Activated naive CD4-positive, alpha-beta T cell treated with anti-CD3 and anti-CD28 coated beads, Interleukin-2, amount 50 U/mL, for 16 hours (primary cell): ENCODE measurements at regions not wholly inside any gene's neighbourhood (a gene's known extent, or its start where the extent isn't known, plus 50 kb on each side); places are given as distances from the start of the nearest gene placed in this dataset.
"Not testable (repeated sequence)": the region's sequence is repeated elsewhere in the genome, so short reads cannot be mapped to it uniquely, and the experiment has no call there.

ENCODE experiments used
- DNase-seq: peaks from one replicate; pipeline ENCODE4 v3.0.0-alpha.2; 2020

- no peak for DNase-seq
These were observed 73.8 kb upstream of the EPCAM start for GRCh38 chr2:47295131-47295980.

GRCh38 chr2:47293976-47294375, 75.1 kb upstream of the EPCAM start:
- DNase-seq: no peak

DNA sequence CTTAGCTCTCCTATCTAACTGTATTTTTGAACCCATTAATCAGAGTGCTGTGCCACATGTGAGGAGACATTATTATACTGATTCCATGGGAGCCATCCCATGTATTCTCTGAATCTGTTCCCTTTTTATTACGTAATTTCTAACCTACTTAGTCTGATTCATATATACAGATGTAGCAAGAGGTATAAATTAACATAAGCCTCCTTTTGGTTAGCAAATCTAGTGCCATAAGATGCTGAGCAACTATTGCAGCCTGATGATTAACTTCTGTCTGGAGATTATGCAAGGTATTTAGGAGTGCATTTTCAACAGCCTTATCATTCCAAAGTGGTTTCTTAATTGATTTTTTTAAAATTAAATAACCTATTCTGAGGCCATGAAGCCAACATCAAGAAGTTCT, 80.2 kb upstream of the EPCAM start:
- DNase-seq: no peak

- no peak for DNase-seq
These were observed 85.5 kb upstream of the EPCAM start for GRCh38 chr2:47283659-47284058.

GRCh38 chr2:47282621-47283272, 86.4 kb upstream of the EPCAM start:
- no peak for DNase-seq

- not testable (repeated sequence) for DNase-seq
These were observed 89.6 kb upstream of the EPCAM start for GRCh38 chr2:47279525-47279924.

GRCh38 chr2:47277987-47278386, 91.1 kb upstream of the EPCAM start:
- DNase-seq: no peak

- DNase-seq: no peak
These were observed 91.9 kb upstream of the EPCAM start for GRCh38 chr2:47277187-47277586.

DNA sequence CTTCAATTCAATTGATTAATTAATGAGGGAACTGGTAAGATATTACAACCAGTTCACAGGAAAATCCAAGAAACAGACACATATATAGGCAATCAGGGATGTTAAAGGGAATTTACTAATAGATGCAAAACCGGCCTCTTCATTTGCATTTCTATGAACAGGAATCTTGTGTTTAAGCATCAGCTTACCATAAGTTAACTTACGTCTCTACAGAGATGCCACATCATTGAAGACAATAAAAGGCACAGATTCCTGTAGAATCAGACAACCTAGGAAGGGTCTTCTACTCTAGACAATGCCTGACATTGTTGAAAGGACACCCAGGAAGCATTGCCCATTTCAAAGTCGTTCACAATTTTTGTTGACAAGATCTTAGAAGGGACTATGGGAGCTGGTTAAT, 93.0 kb upstream of the EPCAM start:
- no peak for DNase-seq

- DNase-seq: no peak
These were observed 94.9 kb upstream of the EPCAM start for GRCh38 chr2:47274054-47274782.

GRCh38 chr2:47272905-47273758, 96.0 kb upstream of the EPCAM start:
- no peak for DNase-seq

DNA sequence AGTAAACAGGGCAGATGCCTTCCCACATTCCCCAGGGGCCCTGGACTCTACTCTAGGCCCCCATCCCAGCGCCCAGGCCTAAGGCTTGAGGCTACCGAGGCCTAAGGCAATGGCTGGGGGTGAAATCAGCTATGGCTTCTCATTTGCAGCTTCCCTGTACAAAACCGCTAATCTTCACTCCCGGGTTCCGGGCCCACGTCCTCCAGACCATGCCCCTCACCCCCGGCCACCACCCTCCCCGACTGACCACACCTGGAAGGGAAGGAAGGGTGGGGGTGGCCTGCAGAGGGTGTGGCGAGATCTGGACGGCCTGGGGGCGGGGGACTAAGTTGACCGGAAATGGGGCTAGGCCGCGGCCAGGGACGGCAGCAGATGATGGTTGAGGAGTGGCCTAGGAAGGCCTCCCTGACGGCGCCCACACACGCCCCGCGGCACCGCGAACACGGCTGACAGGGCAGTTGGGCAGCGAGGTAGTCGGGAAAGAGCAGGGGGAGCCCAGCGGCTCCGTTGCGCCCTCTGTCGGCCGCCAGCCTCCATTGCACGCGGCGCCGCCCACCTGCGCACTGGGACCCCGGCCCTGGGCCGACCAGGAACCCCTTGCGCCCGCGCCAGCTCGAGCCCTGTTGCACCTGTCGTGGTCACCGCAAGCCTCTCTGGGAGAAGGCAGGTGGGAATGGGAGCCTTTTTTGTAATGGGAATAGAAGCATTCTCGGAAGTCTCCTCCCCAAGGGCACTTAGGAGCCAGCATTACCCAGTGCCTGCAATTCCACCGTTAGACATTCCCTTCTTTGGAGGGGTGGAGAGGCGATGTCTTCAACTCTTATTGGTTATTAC, 95.9 kb upstream of the CALM2 start:
- DNase-seq: peak; percentile 46

GRCh38 chr2:47271054-47272000, 95.0 kb upstream of the CALM2 start:
- no peak for DNase-seq

DNA sequence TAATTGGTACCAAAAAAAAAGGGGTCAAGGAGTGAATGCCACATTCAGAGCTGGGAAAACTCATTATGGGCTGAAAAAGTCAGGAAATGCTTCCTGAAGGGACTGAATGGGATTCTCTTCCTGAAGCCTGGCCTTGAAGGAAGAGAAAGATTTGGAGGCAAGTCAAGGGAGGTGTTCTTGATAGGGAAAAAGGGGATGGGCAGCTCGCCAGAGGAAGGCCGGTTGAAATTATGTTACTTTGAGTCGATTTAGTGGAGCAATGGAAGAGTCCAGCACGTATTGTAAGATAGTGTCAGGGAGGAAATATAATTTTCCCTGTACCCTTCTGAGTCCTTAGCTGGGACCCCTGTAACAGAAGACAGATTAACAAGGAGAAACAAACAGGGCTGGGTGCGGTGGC, 94.1 kb upstream of the CALM2 start:
- no peak for DNase-seq

DNA sequence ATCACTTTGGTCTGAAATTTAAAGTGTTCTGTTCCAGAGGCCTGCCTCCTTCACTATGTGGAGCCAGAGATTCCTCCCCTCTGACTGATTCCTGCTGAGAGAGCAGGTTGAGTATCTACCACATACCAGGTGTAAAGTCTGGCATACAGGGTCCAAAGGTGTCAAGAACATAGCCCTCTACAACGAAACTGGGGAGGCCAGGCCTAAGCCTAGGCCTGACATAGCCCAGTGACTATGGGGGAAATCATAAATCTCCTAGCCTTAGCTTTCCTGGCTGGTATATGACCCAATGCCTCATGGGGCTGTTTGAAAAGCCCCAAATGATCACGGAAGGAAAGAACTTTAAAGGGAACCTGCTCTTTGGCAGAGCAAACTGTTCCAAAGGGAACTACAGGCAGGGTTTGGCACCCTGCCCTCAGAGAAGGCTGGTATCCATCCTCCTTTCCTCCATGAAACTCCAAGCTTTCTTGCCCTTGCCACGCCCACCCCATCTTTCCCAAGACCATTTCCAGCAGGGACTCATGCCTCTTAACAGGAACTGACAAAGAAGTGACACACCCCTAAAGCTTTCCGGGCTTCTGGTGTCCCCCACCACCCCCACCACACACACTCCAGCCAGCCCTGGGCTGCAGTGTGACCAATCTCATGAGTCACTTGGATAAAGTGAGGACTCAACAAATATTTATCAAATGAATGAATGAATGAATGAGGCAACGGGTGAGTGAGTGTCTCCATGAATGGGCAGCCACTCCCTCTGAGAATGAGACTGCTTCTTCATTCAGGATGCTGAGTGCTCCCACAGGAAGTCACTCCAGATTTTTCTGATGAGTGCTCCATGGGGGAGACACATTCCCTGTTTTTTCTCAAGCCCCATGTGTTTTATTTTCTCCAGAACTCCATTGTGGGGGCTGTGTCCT, 93.3 kb upstream of the CALM2 start:
- DNase-seq: no peak

- no peak for DNase-seq
These were observed 91.4 kb upstream of the CALM2 start for GRCh38 chr2:47267711-47268086.

- no peak for DNase-seq
These were observed 90.8 kb upstream of the CALM2 start for GRCh38 chr2:47266939-47267710.

GRCh38 chr2:47265751-47266231, 89.5 kb upstream of the CALM2 start:
- no peak for DNase-seq

DNA sequence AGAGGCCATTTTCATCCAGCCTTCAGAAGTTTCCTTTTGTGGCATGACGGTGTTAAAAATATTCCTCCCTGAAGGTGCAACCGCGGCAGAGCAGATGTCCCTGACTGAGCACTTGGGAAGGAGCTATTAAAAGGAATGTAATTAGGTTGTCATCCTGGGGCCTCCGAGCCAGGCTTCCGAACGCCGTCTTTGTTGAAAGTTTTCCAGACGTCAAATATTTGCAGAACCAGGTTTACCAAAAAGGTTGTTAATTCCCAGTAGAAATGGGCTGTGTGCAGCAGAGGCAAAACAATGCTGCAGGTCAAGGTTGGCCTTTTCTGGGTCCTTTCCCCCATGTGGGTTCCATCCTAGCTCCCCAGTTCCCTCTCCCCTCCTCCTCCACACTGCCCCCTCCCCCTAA, 88.8 kb upstream of the CALM2 start:
- no peak for DNase-seq
